ENCODE measurements at regions not wholly inside any gene's neighbourhood (a gene's known extent, or its start where the extent isn't known, plus 50 kb on each side); places are given as distances from the start of the nearest gene placed in this dataset.

GRCh38 chr5:9958914-9959313 is 290.8 kb downstream of the ATPSCKMT start:
- in situ Hi-C loops (cut with HindIII; ENCODE audit: extremely low pct_ligation_motif_present, low pct_unique_long_range_greater_than_20kb) (no loop called here), intact Hi-C loops (cut with micrococcal nuclease; ENCODE audit: unreplicated experiment) (no loop called here)
- Histone ChIP-seq H3K79me2 (ENCODE audit: insufficient read depth, low read length) (no peaks in the 10 kb centered on the region), H3K36me3 (replicated peaks in 1 of 2; ENCODE audit: control insufficient read depth in 1 of 2, insufficient read depth in 2 of 2, low read length in 2 of 2) (no peaks in the 10 kb centered on the region), H3K27me3 (ENCODE audit: control insufficient read depth in 1 of 2, insufficient read depth in 2 of 2, low read length in 2 of 2) (peaks cover 0 to 4% of the 10 kb centered on the region in 2 experiments; a peak in 2 of 5 replicates), H3K4me1 (ENCODE audit: insufficient read depth, low read length) (no peaks in the 10 kb centered on the region), H3K4me3 (replicated peaks in 1 of 3; ENCODE audit: insufficient read depth in 1 of 3, low read depth in 2 of 3, low read length in 3 of 3) (no peak overlapping the region), H3K4me2 (ENCODE audit: low read depth, low read length) (no peak overlapping the region), H3K9me3 (ENCODE audit: low read length) (no peaks in the 10 kb centered on the region), H4K20me1 (ENCODE audit: insufficient read depth, low read length) (no peaks in the 10 kb centered on the region), H3K27ac (ENCODE audit: extremely low read length, insufficient read depth, low read length) (no peak overlapping the region), H3K9ac (ENCODE audit: insufficient read depth, low read depth, low read length) (no peak overlapping the region), H2AFZ (ENCODE audit: low read length) (no peak overlapping the region)
- no peak for FAIRE-seq
- TF ChIP-seq EED (CRISPR knock-in tag; IDR thresholded peaks at IDR 0.05) (no peak), MIER2 (CRISPR knock-in tag; IDR thresholded peaks at IDR 0.05) (no peak), ARNTL (CRISPR knock-in tag; IDR thresholded peaks at IDR 0.05) (no peak), TFAP4 (IDR thresholded peaks at IDR 0.05; ENCODE audit: borderline replicate concordance, low read depth) (no peak), IKZF4 (CRISPR knock-in tag; IDR thresholded peaks at IDR 0.05; ENCODE audit: borderline replicate concordance, low read depth, not compliant biosample characterization) (no peak), JUN (CRISPR knock-in tag; IDR thresholded peaks at IDR 0.05) (no peak), MAFF (IDR thresholded peaks at IDR 0.05; ENCODE audit: low read depth, low read length) (no peak), ZNF7 (CRISPR knock-in tag; IDR thresholded peaks at IDR 0.05) (no peak), NR2F2 (IDR thresholded peaks at IDR 0.05; ENCODE audit: borderline replicate concordance, low read depth) (no peak), CREB1 (IDR thresholded peaks at IDR 0.05) (no peak), CREB1 (CRISPR knock-in tag; IDR thresholded peaks at IDR 0.05) (no peak), TOPORS (CRISPR knock-in tag; IDR thresholded peaks at IDR 0.05) (no peak), SMC3 (IDR thresholded peaks at IDR 0.05; ENCODE audit: low read length) (no peak), ATF5 (CRISPR knock-in tag; IDR thresholded peaks at IDR 0.05; ENCODE audit: low read depth) (no peak)
- TF ChIP-seq, protein P1, sequence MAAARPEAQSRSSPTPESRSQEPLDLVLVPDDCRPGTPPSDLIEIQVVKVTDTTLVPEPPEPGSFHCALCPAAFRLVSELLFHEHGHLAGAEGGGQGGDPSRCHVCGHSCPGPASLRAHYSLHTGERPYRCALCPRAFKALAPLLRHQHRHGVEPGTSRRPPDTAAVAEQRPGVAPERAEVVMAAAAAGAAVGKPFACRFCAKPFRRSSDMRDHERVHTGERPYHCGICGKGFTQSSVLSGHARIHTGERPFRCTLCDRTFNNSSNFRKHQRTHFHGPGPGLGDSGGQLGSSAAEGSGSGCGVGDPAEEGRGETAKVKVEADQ (CRISPR knock-in tag; IDR thresholded peaks at IDR 0.05; ENCODE audit: borderline replicate concordance): no peak
- TF ChIP-seq, protein P2, sequence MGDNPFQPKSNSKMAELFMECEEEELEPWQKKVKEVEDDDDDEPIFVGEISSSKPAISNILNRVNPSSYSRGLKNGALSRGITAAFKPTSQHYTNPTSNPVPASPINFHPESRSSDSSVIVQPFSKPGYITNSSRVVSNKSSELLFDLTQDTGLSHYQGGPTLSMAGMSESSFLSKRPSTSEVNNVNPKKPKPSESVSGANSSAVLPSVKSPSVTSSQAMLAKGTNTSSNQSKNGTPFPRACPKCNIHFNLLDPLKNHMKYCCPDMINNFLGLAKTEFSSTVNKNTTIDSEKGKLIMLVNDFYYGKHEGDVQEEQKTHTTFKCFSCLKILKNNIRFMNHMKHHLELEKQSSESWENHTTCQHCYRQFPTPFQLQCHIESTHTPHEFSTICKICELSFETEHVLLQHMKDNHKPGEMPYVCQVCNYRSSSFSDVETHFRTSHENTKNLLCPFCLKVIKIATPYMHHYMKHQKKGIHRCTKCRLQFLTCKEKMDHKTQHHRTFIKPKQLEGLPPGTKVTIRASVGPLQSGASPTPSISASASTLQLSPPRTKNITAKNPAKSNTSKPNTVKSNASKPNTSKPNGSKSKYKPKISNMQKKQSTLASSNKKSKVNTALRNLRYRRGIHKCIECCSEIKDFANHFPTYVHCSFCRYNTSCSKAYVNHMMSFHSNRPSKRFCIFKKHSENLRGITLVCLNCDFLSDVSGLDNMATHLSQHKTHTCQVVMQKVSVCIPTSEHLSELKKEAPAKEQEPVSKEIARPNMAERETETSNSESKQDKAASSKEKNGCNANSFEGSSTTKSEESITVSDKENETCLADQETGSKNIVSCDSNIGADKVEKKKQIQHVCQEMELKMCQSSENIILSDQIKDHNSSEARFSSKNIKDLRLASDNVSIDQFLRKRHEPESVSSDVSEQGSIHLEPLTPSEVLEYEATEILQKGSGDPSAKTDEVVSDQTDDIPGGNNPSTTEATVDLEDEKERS (CRISPR knock-in tag; IDR thresholded peaks at IDR 0.05): no peak
- TF ChIP-seq, protein P3, sequence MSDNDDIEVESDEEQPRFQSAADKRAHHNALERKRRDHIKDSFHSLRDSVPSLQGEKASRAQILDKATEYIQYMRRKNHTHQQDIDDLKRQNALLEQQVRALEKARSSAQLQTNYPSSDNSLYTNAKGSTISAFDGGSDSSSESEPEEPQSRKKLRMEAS (IDR thresholded peaks at IDR 0.05): no peak
- ChIA-PET POLR2A (no interaction called here), CTCF (ENCODE audit: low intra/inter-chr PET ratio, low total read pairs) (no interaction called here)
- WGBS (ENCODE audit: low lambda C conversion rate): 0% methylated on average over 5 of the region's 5 CpGs
- no peak for ATAC-seq
- no peak for DNase-seq (ENCODE audit: low spot score)
- no TSS peak for BruUV-seq (replicated peaks)
